NOMO-1 treated with dmso at 0.1 percent for 144 hours (cell line): ENCODE measurements at regions not wholly inside any gene's neighbourhood (a gene's known extent, or its start where the extent isn't known, plus 50 kb on each side); places are given as distances from the start of the nearest gene placed in this dataset.
"Not testable (repeated sequence)": the region's sequence is repeated elsewhere in the genome, so short reads cannot be mapped to it uniquely, and the experiment has no call there.

ENCODE experiments used
- DNase-seq: peaks from one replicate; lab custom pipeline; 2025; ENCODE audit not compliant: unreplicated experiment; lab: John Stamatoyannopoulos, UW

DNA sequence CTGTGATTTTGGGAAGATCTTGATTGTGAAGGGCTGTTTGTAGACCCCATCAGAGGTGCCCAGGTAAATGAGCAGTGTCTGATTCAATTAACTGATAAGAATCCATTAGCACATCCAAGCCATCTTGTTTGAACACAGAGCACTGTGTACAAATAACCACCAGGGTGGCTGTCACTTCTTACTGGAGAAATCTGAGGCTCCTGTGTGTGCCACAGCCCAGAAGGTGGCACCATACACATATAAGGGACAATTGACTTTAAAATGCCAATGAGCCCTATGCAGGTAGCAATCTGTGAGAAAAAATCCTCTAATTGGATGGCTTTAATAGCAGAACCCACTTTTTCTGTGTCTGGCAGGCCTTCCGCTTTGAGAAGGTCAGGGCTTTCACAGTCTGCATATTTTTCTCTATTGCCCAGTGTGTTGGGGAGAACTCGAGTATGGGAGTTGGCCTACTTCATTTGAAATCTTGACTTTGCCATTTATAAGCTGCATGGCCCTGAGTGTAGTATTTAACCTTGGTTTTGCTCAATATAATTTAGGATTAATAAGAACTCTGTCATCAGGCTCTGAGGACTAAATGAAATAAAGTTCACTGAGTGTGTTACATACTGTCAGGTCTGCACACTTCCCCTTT is 517.4 kb downstream of the CCSER2 start:
- DNase-seq = no peak

DNA sequence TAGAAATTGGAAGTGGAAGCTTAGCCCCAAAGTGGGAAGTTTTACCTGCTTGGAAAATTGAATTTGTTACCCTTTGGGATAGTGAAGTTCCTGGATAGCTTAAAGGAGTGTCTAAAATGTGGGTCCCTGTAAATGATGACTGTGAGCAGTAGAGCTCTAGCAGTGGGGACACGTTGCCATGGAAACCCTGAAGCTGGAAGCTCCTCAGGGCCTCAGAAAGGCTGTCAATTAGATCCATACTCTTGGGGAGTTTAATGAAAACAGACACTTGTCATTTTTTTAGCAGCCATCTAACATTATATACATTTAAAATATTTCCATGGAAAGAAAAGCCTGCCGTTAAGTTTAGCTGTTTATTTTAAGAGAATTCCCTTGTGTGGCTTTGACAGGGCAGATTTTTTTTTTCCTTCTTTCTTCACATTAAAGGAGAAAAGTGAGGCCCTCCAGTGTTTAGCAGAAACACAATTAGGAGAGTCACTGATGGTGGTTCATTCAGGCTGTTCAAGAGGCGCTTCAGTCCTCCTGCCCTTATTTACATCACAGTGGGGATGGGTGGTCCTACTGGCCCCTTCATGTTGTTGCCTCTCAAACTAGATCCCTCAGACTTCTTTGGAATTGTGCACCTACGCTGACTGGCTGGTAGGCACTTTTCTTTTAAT is 518.4 kb downstream of the CCSER2 start:
- no peak for DNase-seq

DNA sequence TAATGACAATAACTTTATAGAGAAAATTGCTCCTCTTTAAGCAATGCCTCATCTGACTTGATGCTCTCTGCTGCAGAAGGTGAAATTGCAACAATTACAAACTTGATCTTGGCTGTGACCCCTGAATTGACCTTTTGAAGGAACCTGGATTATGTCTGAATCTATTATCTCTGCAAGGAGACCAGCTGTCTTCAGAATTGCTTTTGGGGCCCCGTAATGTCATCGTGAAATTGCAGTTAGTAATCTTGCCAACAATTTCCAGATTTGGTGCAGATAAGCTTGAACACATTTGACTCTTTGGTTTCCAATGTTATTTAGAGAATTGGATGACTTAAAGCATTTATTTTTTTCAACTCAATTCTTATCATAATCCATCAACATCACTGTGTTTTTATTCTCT is 520.6 kb downstream of the CCSER2 start:
- no peak for DNase-seq

DNA sequence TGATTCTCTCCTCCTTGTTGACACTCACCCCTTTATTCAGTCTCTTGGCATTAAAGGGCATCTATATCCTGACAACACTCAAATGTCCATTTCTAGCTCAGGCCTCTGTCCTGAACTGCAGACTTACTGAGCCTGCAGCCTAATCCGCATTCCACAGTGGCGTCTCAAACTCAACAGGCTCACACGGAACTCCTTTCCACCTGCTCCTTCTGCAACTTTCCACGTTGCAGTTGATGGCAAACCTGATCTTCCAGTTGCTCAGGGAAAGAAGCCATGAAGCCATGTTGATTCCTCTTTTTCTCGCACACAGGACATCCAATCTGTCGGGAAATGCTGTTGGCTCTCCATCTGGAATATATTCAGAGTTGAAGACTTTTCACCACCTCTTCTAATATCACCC is 522.4 kb downstream of the CCSER2 start:
- DNase-seq = no peak

- DNase-seq = no peak
These were observed 526.0 kb downstream of the CCSER2 start for GRCh38 chr10:84854439-84854838.

DNA sequence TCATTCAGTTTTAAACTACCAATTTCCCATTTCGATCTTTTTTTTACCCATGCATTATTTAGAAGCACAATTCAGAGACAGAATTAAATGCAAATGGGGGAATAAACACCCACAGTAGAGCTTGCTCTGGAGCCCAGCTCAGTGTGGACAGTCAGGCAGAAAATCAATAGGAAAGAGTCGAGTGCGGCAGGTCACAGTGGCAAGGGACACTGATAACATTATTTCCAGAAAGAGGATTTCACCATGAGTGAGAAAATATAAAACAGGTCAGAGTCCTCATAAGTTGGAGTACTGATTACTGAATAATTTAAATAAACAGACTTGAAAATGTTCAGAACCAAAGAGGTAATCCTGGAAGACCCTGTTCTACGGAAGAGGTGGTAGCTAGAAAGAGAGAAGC is 532.5 kb downstream of the CCSER2 start:
- no peak for DNase-seq

- no peak for DNase-seq
These were observed 534.2 kb downstream of the CCSER2 start for GRCh38 chr10:84862551-84862950.

GRCh38 chr10:84863675-84864074 is 535.3 kb downstream of the CCSER2 start:
- no peak for DNase-seq

GRCh38 chr10:84876116-84876999 is 548.0 kb downstream of the CCSER2 start:
- DNase-seq = no peak

DNA sequence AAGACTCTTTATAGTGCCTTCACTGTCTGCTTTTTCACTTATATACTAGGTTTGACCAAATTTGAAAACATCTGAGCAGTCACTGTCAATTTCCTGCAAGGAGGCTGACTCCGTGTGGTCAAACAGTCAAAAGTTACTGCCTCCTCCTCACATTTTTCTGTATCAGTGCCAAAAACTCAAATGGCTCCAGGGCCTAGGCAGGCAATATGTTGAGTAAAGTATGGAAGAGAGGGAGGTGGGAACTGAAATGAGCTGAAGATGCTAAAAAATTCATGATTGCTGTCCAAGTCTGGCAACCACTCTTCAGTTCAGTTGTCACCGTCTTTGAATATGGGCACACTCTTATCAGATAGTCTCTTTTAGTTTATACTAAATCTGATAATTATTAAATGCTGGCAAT is 551.6 kb downstream of the CCSER2 start:
- DNase-seq = no peak

- not testable (repeated sequence) for DNase-seq
These were observed 553.3 kb downstream of the CCSER2 start for GRCh38 chr10:84881696-84882095.

DNA sequence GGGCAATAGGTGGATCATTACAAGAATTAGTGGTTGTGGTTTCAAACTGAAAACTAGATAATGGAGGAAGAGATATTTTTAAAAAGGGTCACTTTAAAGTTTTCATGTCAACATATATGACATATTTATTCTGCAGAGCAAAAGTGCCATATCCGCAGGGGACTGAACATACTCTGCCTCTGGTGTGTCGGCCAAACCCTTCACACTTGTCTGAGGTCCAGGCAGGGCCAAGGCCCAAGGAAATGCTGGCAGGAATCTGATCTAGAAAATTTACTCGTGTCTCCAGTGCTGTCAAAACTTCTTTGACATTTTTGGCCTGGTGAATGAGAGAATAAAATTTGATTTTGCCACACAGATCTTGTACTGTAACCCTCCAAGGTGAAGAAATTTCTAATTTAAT is 562.3 kb downstream of the CCSER2 start:
- DNase-seq = peak; percentile 7

GRCh38 chr10:84891631-84892030 is 563.2 kb downstream of the CCSER2 start:
- DNase-seq = no peak

GRCh38 chr10:84895541-84895940 is 567.2 kb downstream of the CCSER2 start:
- no peak for DNase-seq

- DNase-seq = no peak
These were observed 568.5 kb downstream of the CCSER2 start for GRCh38 chr10:84896909-84897308.

DNA sequence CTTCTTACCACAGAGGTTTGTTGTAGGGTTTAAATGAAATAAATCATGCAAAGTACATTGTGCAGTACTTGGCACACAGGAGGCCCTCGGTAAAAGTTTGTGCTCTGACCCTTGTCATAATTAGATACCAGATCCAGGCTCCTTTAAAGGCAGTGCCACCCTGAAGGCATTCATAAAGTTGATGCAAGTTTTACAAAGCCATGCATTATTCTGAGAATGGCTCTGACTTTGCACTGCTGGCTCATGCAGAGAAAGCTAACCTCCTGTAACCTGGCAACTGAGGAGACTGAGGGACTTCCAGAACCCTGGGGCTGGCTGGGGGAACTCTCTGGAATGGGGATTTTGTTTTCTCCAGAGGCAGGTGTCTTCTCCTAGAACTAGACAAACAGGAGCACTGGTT is 570.9 kb downstream of the CCSER2 start:
- no peak for DNase-seq

GRCh38 chr10:84900141-84900540 is 571.8 kb downstream of the CCSER2 start:
- no peak for DNase-seq

GRCh38 chr10:84901885-84902284 is 573.5 kb downstream of the CCSER2 start:
- DNase-seq = no peak

DNA sequence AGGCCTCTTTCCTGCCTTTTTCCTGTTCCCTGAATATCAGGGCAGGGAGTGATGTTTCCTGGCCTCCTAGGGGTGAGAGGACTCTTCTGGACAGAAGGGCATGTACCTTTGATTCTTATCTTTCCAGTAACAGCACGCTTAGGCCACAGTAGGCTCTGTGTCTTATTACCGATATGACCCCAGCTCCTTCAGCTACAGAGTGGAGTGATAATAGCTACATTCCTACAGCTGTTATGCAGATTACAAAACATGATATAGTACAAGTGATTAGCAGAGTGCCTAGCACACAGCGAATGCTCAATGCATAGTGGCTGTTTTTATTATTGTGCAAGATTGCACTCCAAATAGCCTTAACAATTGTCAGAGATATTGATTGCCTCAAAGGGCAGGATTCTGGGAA is 574.2 kb downstream of the CCSER2 start:
- no peak for DNase-seq

- DNase-seq = no peak
These were observed 574.9 kb downstream of the CCSER2 start for GRCh38 chr10:84903320-84903719.

DNA sequence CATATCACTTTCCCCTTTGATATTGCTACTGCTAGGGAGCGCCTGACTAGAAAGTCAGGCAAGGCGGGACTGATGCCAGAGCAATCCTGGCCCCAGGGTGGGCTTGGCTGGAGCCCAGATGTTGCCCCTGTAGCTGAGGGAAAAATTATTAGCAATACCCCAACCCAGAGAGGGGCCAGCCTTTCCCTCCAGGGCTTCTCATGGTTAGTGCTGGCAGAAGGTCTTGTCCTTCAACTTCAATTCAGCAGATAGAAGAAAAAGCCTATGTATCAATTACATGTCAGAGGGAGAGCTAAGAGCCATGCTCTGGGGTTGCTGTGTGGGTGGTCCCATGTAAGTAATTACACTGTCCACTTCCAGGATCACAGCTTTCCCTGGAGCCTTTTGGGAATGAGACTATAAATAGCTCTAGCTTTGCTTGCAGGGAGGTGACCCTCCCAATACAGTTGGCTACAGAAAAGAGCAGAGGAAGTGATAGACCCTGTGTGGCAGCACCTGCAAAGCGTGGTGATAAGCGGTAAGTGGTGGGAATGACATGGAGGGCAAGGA is 579.1 kb downstream of the CCSER2 start:
- DNase-seq = no peak

DNA sequence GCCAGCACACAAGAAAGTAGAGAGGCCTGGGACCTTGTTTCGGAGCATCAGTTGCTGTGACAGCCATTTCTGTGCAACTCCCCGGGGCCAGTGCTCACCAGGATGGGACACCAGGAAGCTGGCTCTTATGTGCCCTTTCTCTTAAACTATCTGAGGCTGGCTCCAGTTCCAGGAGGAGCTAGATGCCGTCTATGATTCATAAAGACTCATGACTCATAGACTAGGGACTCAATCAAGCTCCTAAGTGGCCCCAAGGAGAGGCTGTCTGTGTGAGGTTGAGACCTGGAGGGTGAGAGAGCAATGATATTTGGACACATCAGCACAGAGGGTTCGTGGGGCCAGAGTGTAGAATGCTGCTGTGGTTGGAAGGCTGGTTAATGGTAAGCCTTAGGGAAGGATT is 580.1 kb downstream of the CCSER2 start:
- DNase-seq = no peak
